ENCODE measurements at regions not wholly inside any gene's neighbourhood (a gene's known extent, or its start where the extent isn't known, plus 50 kb on each side); places are given as distances from the start of the nearest gene placed in this dataset.
A peak's percentile ranks its signal among the peaks of the same experiment; 100 is the strongest.

DNA sequence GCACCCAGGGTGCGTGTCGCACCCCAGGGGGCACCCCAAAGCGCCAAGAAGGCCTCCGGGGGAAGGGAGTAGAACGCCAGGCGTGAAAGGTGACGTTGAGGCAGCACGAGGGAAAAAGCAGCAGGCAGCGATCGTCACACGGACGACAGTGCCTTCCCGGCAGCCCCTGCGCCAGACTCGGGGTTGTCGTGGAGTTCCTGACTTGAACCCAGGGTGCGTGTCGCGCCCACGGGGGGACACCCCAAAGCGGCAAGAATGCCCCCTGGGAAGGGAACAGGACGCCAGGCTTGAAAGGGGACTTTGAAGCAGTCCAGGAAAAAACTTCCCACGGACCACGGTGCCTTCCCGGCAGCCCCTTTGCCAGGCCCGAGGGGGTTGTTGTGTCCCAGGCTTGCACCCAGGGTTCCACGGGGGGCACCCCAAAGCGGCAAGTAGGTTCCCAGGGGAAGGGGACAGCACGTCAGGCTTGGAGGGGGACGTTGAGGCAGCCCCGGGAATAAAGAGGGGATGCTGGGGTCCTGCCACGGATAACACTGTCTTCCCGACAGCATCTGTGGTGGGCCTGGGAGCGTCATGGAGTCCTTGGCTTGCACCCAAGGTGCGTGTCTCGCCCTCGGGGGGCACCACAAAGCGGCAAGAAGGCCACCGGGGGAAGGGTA is 159.2 kb upstream of the ALG10B start:
- Histone ChIP-seq H3F3A (replicated peaks; ENCODE audit: insufficient read depth) (no peaks in the 10 kb centered on the region), H3K9me3 (no peaks in the 10 kb centered on the region), H3K4me1 (ENCODE audit: control insufficient read depth in 1 of 2, insufficient read depth in 2 of 2, low read depth in 1 of 2, low read length in 1 of 2) (no peaks in the 10 kb centered on the region; a peak in 1 of 4 replicates), H3K4me2 (peak overlapping the region; percentile 28), H4K20me1 (ENCODE audit: insufficient read depth) (no peaks in the 10 kb centered on the region), H3K27me3 (ENCODE audit: insufficient read depth) (peaks cover 86% of the 10 kb centered on the region), H3K4me3 (ENCODE audit: low read depth in 2 of 2, low read length in 1 of 2) (peak overlapping the region in 1 of 2 experiments; percentile 4; a peak in 1 of 4 replicates), H3K9ac (no peak overlapping the region), H3K79me2 (ENCODE audit: insufficient read depth) (no peaks in the 10 kb centered on the region), H3K9me2 (no peaks in the 10 kb centered on the region), H3K36me3 (replicated peaks in 1 of 2; ENCODE audit: control insufficient read depth in 1 of 2, insufficient read depth in 2 of 2, low read length in 1 of 2) (no peaks in the 10 kb centered on the region), H2AFZ (ENCODE audit: low read depth) (no peak overlapping the region), H3K27ac (ENCODE audit: low read depth in 2 of 2, low read length in 1 of 2) (no peak overlapping the region)
- ChIA-PET POLR2A (no interaction called here), CTCF (no interaction called here)
- WGBS (ENCODE audit: low lambda C conversion rate) = 19% methylated on average over 8 of the region's 39 CpGs
- TF ChIP-seq TAF1 (IDR thresholded peaks at IDR 0.05; ENCODE audit: borderline replicate concordance, low read depth, low read length) (no peak), EZH2phosphoT487 (IDR thresholded peaks at IDR 0.05; ENCODE audit: borderline replicate concordance, low read depth) (0 out of 2 replicates have a peak, but pooled peaks have one; percentile 40), TCF12 (IDR thresholded peaks at IDR 0.05) (no peak), RAD21 (IDR thresholded peaks at IDR 0.05; ENCODE audit: low read length) (no peak)
- TF ChIP-seq, protein P1, sequence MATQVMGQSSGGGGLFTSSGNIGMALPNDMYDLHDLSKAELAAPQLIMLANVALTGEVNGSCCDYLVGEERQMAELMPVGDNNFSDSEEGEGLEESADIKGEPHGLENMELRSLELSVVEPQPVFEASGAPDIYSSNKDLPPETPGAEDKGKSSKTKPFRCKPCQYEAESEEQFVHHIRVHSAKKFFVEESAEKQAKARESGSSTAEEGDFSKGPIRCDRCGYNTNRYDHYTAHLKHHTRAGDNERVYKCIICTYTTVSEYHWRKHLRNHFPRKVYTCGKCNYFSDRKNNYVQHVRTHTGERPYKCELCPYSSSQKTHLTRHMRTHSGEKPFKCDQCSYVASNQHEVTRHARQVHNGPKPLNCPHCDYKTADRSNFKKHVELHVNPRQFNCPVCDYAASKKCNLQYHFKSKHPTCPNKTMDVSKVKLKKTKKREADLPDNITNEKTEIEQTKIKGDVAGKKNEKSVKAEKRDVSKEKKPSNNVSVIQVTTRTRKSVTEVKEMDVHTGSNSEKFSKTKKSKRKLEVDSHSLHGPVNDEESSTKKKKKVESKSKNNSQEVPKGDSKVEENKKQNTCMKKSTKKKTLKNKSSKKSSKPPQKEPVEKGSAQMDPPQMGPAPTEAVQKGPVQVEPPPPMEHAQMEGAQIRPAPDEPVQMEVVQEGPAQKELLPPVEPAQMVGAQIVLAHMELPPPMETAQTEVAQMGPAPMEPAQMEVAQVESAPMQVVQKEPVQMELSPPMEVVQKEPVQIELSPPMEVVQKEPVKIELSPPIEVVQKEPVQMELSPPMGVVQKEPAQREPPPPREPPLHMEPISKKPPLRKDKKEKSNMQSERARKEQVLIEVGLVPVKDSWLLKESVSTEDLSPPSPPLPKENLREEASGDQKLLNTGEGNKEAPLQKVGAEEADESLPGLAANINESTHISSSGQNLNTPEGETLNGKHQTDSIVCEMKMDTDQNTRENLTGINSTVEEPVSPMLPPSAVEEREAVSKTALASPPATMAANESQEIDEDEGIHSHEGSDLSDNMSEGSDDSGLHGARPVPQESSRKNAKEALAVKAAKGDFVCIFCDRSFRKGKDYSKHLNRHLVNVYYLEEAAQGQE (IDR thresholded peaks at IDR 0.05; ENCODE audit: low read depth, low read length) = no peak
- DNase-seq = no peak

GRCh38 chr12:38157933-38158401 is 158.6 kb upstream of the ALG10B start:
- no peak for DNase-seq

More at GRCh38 chr12:38157933-38158401, 158.6 kb upstream of the ALG10B start:
- Histone ChIP-seq H3K36me3 (replicated peaks in 1 of 2; ENCODE audit: control insufficient read depth in 1 of 2, insufficient read depth in 2 of 2, low read length in 1 of 2) (no peaks in the 10 kb centered on the region), H3K9me2 (no peaks in the 10 kb centered on the region), H3K4me2 (no peak overlapping the region), H3K4me3 (ENCODE audit: low read depth in 2 of 2, low read length in 1 of 2) (no peak overlapping the region), H3K27me3 (ENCODE audit: insufficient read depth) (peaks cover 92% of the 10 kb centered on the region), H3F3A (replicated peaks; ENCODE audit: insufficient read depth) (no peaks in the 10 kb centered on the region), H3K9ac (no peak overlapping the region), H3K79me2 (ENCODE audit: insufficient read depth) (no peaks in the 10 kb centered on the region), H2AFZ (ENCODE audit: low read depth) (no peak overlapping the region), H3K9me3 (no peaks in the 10 kb centered on the region), H4K20me1 (ENCODE audit: insufficient read depth) (no peaks in the 10 kb centered on the region), H3K4me1 (ENCODE audit: control insufficient read depth in 1 of 2, insufficient read depth in 2 of 2, low read depth in 1 of 2, low read length in 1 of 2) (no peaks in the 10 kb centered on the region; a peak in 1 of 4 replicates), H3K27ac (ENCODE audit: low read depth in 2 of 2, low read length in 1 of 2) (no peak overlapping the region)
- TF ChIP-seq EP300 (IDR thresholded peaks at IDR 0.05; ENCODE audit: borderline replicate concordance in 1 of 2, low read depth in 1 of 2, low read length in 1 of 2) (no peak), RXRA (IDR thresholded peaks at IDR 0.05; ENCODE audit: borderline replicate concordance, low read depth) (no peak), CHD2 (IDR thresholded peaks at IDR 0.05; ENCODE audit: low read length, partially characterized antibody) (no peak), FOXM1 (IDR thresholded peaks at IDR 0.05; ENCODE audit: low read depth) (no peak), YY1 (IDR thresholded peaks at IDR 0.05; ENCODE audit: low read depth) (no peak), MEF2A (IDR thresholded peaks at IDR 0.05; ENCODE audit: borderline replicate concordance, low read depth) (no peak), NFIC (IDR thresholded peaks at IDR 0.05; ENCODE audit: borderline replicate concordance) (no peak), JUND (IDR thresholded peaks at IDR 0.05) (no peak), NRF1 (IDR thresholded peaks at IDR 0.05; ENCODE audit: low read depth, low read length) (no peak), PBX3 (IDR thresholded peaks at IDR 0.05) (no peak)
- TF ChIP-seq, protein P1 (IDR thresholded peaks at IDR 0.05; ENCODE audit: low read depth, low read length) = no peak
- TF ChIP-seq, protein P2, sequence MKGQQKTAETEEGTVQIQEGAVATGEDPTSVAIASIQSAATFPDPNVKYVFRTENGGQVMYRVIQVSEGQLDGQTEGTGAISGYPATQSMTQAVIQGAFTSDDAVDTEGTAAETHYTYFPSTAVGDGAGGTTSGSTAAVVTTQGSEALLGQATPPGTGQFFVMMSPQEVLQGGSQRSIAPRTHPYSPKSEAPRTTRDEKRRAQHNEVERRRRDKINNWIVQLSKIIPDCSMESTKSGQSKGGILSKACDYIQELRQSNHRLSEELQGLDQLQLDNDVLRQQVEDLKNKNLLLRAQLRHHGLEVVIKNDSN (IDR thresholded peaks at IDR 0.05; ENCODE audit: borderline replicate concordance, low read depth) = no peak
- 18% methylated on average over 14 of the region's 28 CpGs for WGBS (ENCODE audit: low lambda C conversion rate)
- CTCF ChIA-PET = no interaction called here
- POLR2A ChIA-PET = no interaction called here

Data from SK-N-SH (cell line).